ENCODE measurements at regions not wholly inside any gene's neighbourhood (a gene's known extent, or its start where the extent isn't known, plus 50 kb on each side); places are given as distances from the start of the nearest gene placed in this dataset.
A peak's percentile ranks its signal among the peaks of the same experiment; 100 is the strongest.

- no peak for DNase-seq
- in situ Hi-C loops (cut with HindIII; ENCODE audit: low pct_ligation_motif_present, low pct_unique_long_range_greater_than_20kb, low sequenced_read_pairs): no loop called here
Observed at GRCh38 chr1:79133774-79134364, 127.3 kb upstream of the ADGRL4 start.

GRCh38 chr1:79131626-79132025, 125.1 kb upstream of the ADGRL4 start:
- in situ Hi-C loops (cut with HindIII; ENCODE audit: low pct_ligation_motif_present, low pct_unique_long_range_greater_than_20kb, low sequenced_read_pairs): no loop called here
- DNase-seq: no peak

- no peak for DNase-seq
- in situ Hi-C loops (cut with HindIII; ENCODE audit: low pct_ligation_motif_present, low pct_unique_long_range_greater_than_20kb, low sequenced_read_pairs): no loop called here
Observed at GRCh38 chr1:79129914-79130313, 123.4 kb upstream of the ADGRL4 start.

GRCh38 chr1:79128722-79129121, 122.2 kb upstream of the ADGRL4 start:
- in situ Hi-C loops (cut with HindIII; ENCODE audit: low pct_ligation_motif_present, low pct_unique_long_range_greater_than_20kb, low sequenced_read_pairs): no loop called here
- DNase-seq: peak; percentile 33

GRCh38 chr1:79124756-79125155, 118.2 kb upstream of the ADGRL4 start:
- in situ Hi-C loops (cut with HindIII; ENCODE audit: low pct_ligation_motif_present, low pct_unique_long_range_greater_than_20kb, low sequenced_read_pairs): no loop called here
- DNase-seq: no peak

- in situ Hi-C loops (cut with HindIII; ENCODE audit: low pct_ligation_motif_present, low pct_unique_long_range_greater_than_20kb, low sequenced_read_pairs): no loop called here
- DNase-seq: no peak
Observed at GRCh38 chr1:79122521-79122920, 116.0 kb upstream of the ADGRL4 start.

GRCh38 chr1:79117376-79117775, 110.8 kb upstream of the ADGRL4 start:
- in situ Hi-C loops (cut with HindIII; ENCODE audit: low pct_ligation_motif_present, low pct_unique_long_range_greater_than_20kb, low sequenced_read_pairs): no loop called here
- DNase-seq: no peak

- DNase-seq: no peak
- in situ Hi-C loops (cut with HindIII; ENCODE audit: low pct_ligation_motif_present, low pct_unique_long_range_greater_than_20kb, low sequenced_read_pairs): no loop called here
Observed at GRCh38 chr1:79113836-79114235, 107.3 kb upstream of the ADGRL4 start.

- DNase-seq: no peak
- in situ Hi-C loops (cut with HindIII; ENCODE audit: low pct_ligation_motif_present, low pct_unique_long_range_greater_than_20kb, low sequenced_read_pairs): no loop called here
Observed at GRCh38 chr1:79110749-79111148, 104.2 kb upstream of the ADGRL4 start.

GRCh38 chr1:79109445-79109844, 102.9 kb upstream of the ADGRL4 start:
- in situ Hi-C loops (cut with HindIII; ENCODE audit: low pct_ligation_motif_present, low pct_unique_long_range_greater_than_20kb, low sequenced_read_pairs): no loop called here
- no peak for DNase-seq

- no peak for DNase-seq
- in situ Hi-C loops (cut with HindIII; ENCODE audit: low pct_ligation_motif_present, low pct_unique_long_range_greater_than_20kb, low sequenced_read_pairs): no loop called here
Observed at GRCh38 chr1:79105500-79105899, 99.0 kb upstream of the ADGRL4 start.

GRCh38 chr1:79104617-79105016, 98.1 kb upstream of the ADGRL4 start:
- in situ Hi-C loops (cut with HindIII; ENCODE audit: low pct_ligation_motif_present, low pct_unique_long_range_greater_than_20kb, low sequenced_read_pairs): no loop called here
- no peak for DNase-seq

- DNase-seq: no peak
Observed at GRCh38 chr1:79100385-79100784, 93.9 kb upstream of the ADGRL4 start.

GRCh38 chr1:79090985-79091384, 84.5 kb upstream of the ADGRL4 start:
- in situ Hi-C loops (cut with HindIII; ENCODE audit: low pct_ligation_motif_present, low pct_unique_long_range_greater_than_20kb, low sequenced_read_pairs): no loop called here
- no peak for DNase-seq

More at GRCh38 chr1:79100385-79100784, 93.9 kb upstream of the ADGRL4 start:
- in situ Hi-C loops (cut with HindIII; ENCODE audit: low pct_ligation_motif_present, low pct_unique_long_range_greater_than_20kb, low sequenced_read_pairs): no loop called here

GRCh38 chr1:79089946-79090345, 83.4 kb upstream of the ADGRL4 start:
- no peak for DNase-seq
- in situ Hi-C loops (cut with HindIII; ENCODE audit: low pct_ligation_motif_present, low pct_unique_long_range_greater_than_20kb, low sequenced_read_pairs): no loop called here

- in situ Hi-C loops (cut with HindIII; ENCODE audit: low pct_ligation_motif_present, low pct_unique_long_range_greater_than_20kb, low sequenced_read_pairs): no loop called here
- DNase-seq: no peak
Observed at GRCh38 chr1:79082233-79082632, 75.7 kb upstream of the ADGRL4 start.

GRCh38 chr1:79079770-79080169, 73.2 kb upstream of the ADGRL4 start:
- peak; percentile 88 for DNase-seq
- in situ Hi-C loops (cut with HindIII; ENCODE audit: low pct_ligation_motif_present, low pct_unique_long_range_greater_than_20kb, low sequenced_read_pairs): no loop called here

- no peak for DNase-seq
- in situ Hi-C loops (cut with HindIII; ENCODE audit: low pct_ligation_motif_present, low pct_unique_long_range_greater_than_20kb, low sequenced_read_pairs): no loop called here
Observed at GRCh38 chr1:79074975-79075374, 68.4 kb upstream of the ADGRL4 start.

- DNase-seq: no peak
- in situ Hi-C loops (cut with HindIII; ENCODE audit: low pct_ligation_motif_present, low pct_unique_long_range_greater_than_20kb, low sequenced_read_pairs): no loop called here
Observed at GRCh38 chr1:79069828-79070227, 63.3 kb upstream of the ADGRL4 start.

- no peak for DNase-seq
- in situ Hi-C loops (cut with HindIII; ENCODE audit: low pct_ligation_motif_present, low pct_unique_long_range_greater_than_20kb, low sequenced_read_pairs): no loop called here
Observed at GRCh38 chr1:79059341-79059740, 52.8 kb upstream of the ADGRL4 start.
